ENCODE measurements at regions not wholly inside any gene's neighbourhood (a gene's known extent, or its start where the extent isn't known, plus 50 kb on each side); places are given as distances from the start of the nearest gene placed in this dataset.

DNA sequence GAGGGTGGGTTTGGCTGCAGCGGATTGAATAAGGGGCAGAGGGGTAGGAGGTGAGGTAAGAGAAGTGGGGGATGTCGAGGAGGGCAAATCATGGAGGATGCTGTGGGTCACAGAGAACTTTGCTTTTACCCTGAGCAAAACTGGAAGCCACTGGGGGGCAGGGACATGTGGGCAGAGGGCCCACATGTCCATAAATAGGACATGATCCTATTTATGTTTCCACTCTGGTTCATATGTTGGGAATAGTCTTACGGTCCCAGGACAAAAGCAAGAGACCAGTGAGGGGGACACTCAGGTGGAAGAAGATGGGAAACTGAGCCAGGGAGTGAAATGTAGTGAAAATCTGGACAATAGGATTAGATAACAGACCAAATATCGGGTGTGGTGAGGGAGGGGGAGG is 85.5 kb upstream of the MRPS22 start:
- TF ChIP-seq CTCF (IDR thresholded peaks at IDR 0.05; ENCODE audit: low read depth, low read length): no peak
- Histone ChIP-seq H3K4me1 (peaks cover 11% of the 10 kb centered on the region), H3K36me3 (no peaks in the 10 kb centered on the region), H3K27me3 (peaks cover 16% of the 10 kb centered on the region), H3K9me3 (no peaks in the 10 kb centered on the region), H3K4me3 (ENCODE audit: low read depth, low read length) (no peak overlapping the region)
- DNase-seq: no peak

- H3K9me3 ChIP-seq: no peaks in the 10 kb centered on the region
- peaks cover 22% of the 10 kb centered on the region for H3K27me3 ChIP-seq
- DNase-seq: no peak
- TF ChIP-seq CTCF (IDR thresholded peaks at IDR 0.05; ENCODE audit: low read depth, low read length): no peak
- H3K4me3 ChIP-seq (ENCODE audit: low read depth, low read length): no peak overlapping the region
- no peaks in the 10 kb centered on the region for H3K36me3 ChIP-seq
- H3K4me1 ChIP-seq: peaks cover 11% of the 10 kb centered on the region
These were observed 84.4 kb upstream of the MRPS22 start for GRCh38 chr3:139259398-139259797.

- DNase-seq: no peak
- H3K36me3 ChIP-seq: no peaks in the 10 kb centered on the region
- H3K9me3 ChIP-seq: no peaks in the 10 kb centered on the region
- no peak overlapping the region for H3K4me3 ChIP-seq (ENCODE audit: low read depth, low read length)
- H3K27me3 ChIP-seq: peaks cover 27% of the 10 kb centered on the region
- H3K4me1 ChIP-seq: peaks cover 11% of the 10 kb centered on the region
- no peak for TF ChIP-seq CTCF (IDR thresholded peaks at IDR 0.05; ENCODE audit: low read depth, low read length)
These were observed 83.8 kb upstream of the MRPS22 start for GRCh38 chr3:139260041-139260486.

DNA sequence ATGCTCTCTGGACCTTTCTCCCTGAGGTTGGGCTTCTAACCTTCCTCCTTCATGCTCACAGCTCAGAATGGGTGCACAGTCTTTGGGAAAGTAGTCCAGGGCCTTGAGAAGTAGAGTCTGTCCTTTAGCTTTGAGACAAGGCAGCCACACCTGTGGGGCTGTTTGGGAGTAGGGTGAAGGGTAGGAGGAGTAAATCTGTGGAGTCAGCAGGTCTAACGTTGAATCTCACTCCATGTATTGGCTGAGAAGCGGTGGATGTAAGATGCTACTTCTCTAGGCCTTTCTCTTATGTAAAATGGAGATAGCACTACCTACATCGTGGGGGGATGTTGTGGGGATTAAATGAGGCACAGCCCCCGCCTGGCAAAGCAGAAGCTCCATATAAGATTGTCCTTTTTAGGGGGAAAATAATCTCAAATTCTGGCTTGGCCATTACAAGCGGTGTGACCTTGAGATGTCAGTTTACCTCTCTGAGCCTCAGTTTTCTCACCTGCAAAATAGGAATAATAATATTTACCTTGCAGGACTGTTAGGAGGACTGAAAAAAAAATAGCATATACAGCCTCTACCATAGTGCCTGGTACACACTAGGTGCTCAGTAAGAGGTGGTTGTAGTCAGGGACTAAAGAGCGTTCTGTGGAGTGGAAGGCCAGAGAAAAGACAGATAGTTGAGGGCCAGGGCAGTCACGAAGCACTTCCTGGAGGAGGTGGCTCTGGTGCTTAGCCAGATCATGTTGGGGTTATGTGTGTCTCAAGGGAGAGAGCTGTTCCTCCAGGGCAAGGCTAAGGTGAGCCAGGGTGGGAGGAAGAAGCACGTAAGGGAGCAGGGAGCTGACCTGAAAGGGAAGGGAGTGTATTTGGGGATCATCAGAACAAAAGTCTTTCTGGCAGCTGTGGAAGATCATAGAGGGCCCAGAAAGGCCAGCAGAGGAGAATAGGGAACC is 82.8 kb upstream of the MRPS22 start:
- DNase-seq: no peak

DNA sequence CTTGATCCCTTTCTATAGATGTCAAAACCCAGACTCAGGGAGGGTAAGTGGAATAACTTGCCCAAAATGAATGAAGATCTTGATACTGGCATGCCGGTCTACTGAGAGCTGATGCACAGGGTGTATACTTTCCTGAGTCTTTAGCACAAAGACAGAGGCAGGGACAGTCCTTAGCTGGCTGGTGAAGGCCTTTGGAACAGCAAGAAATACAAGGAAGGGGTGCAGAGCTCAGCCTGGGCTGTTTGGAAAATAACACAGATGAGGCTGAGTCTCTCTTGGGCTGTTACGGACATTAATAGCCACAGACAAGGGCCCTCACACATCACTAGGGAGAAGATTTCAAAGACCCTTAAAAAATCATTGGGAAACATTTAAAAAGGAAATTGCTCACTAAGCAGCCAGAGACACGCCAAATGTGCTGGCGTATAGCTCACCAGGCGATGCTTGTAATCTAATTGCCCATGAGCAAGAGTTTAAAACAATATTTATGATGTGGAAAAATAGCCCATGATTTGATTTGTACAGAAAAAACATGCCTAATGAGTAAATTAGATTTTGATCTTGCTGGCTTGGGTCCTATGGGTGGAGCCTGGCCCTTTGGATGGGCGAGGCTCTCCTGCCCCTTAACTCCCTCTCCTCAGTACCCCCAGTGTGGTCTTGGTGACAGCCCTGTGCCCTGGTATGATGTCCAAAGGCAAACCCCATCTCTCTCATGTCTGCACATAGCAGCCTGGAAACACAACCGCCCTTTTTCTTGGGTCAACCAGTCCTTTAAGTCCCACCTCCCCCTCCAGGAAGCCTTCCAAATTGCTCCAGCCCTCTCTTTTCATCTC is 81.8 kb upstream of the MRPS22 start:
- no peak for TF ChIP-seq CTCF (IDR thresholded peaks at IDR 0.05; ENCODE audit: low read depth, low read length)
- Histone ChIP-seq H3K36me3 (no peaks in the 10 kb centered on the region), H3K4me1 (peaks cover 11% of the 10 kb centered on the region), H3K9me3 (no peaks in the 10 kb centered on the region), H3K27me3 (peaks cover 36% of the 10 kb centered on the region), H3K4me3 (ENCODE audit: low read depth, low read length) (no peak overlapping the region)
- DNase-seq: no peak

More for the DNA sequence above, 82.8 kb upstream of the MRPS22 start:
- H3K4me1 ChIP-seq: peaks cover 11% of the 10 kb centered on the region
- H3K36me3 ChIP-seq: no peaks in the 10 kb centered on the region
- TF ChIP-seq CTCF (IDR thresholded peaks at IDR 0.05; ENCODE audit: low read depth, low read length): no peak
- no peak overlapping the region for H3K4me3 ChIP-seq (ENCODE audit: low read depth, low read length)
- H3K27me3 ChIP-seq: peaks cover 32% of the 10 kb centered on the region
- H3K9me3 ChIP-seq: no peaks in the 10 kb centered on the region
